HuH-7 (cell line): ENCODE measurements at regions not wholly inside any gene's neighbourhood (a gene's known extent, or its start where the extent isn't known, plus 50 kb on each side); places are given as distances from the start of the nearest gene placed in this dataset.
"Not testable (repeated sequence)": the region's sequence is repeated elsewhere in the genome, so short reads cannot be mapped to it uniquely, and the experiment has no call there.

Experiments used
- DNase-seq: peaks from one replicate; pipeline ENCODE4 v3.0.0; 2011; ENCODE audit warnings: low spot score

DNA sequence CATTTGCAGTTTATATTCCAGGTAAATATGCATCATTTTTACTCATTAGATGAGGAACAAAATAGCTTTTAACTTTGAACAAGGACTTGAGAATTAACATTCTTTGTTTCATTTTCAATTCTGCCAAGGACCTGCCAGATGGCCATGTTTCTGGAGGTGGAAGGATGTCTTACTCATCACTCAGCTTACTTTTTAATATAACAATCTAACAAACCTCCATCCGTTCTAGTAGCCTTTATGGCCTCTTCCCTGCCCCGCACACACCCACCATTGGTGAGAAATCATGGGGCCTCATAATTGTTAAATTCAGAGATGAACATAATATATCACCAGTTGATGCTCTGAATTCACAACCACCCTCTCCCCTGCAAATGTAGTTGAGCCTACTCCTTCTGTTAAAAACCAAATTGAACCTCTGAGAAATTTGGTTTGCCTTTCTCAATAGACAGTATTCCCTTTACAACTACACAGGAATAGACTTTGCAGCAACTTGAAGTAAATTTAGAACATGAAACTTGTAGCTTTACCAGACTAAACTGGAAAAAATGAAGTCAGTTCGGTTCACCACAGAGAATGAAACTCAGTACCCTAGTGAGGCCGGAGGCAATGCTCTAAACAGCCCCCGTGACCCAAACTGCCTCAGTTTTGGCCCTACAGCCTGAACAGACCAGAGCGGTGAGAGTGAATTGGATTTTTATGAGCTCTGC, 50.1 kb upstream of the ACSL4 start:
- no peak for DNase-seq

- DNase-seq = no peak
Measured at GRCh38 chrX:109783701-109784079, 50.6 kb upstream of the ACSL4 start.

DNA sequence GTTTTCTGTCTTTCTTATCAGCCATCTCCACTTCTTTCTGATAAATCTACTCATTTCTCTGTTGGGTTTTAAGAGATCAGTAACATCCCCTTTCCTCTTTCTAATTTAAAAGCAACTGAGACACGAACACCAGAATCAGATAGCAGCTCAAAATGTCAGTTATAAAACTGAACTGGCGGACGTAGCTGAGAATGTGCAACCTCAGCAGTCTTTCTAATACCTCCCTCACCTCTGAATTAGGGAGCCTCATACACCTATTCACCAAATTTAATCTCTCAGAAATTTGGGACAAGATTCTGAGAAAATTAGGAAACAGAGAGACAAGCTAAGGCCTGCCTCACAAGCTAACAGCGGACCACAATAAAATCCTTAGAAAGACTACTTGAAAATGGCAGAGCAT, 52.0 kb upstream of the ACSL4 start:
- no peak for DNase-seq

GRCh38 chrX:109790511-109790910, 57.5 kb upstream of the ACSL4 start:
- not testable (repeated sequence) for DNase-seq

- no peak for DNase-seq
Measured at GRCh38 chrX:109793191-109793590, 60.1 kb upstream of the ACSL4 start.

- DNase-seq = no peak
Measured at GRCh38 chrX:109795682-109796081, 62.6 kb upstream of the ACSL4 start.

DNA sequence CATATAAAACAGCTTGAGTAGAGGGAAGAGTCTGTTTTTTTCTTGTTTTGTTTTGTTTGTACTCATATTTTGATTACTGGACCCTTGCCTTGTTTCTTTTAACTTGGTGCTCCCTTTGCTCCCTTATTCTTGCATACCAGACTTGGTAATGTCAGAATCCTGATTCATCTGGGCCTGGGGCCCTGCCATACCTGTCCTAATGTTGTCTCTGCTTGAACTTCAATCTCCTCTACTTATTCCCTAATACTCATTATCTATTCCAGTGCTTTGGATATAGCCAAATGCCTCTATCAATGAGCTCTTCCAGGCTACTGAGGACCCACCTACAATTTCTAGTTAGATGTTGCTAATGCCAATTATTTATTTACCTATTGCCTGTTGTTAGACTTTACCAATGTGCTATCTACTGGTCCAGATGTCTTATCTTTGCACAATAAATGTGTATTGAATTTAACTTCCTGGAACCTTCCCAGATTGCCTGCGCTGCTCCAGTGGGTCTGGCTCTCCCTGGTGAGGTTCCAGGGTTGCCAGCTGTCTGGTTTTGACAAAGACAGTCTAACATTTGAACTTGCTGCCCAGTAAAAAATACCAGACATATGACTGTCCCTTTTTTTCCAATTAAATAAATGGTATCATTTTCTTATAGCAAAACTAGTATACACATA, 64.4 kb upstream of the ACSL4 start:
- no peak for DNase-seq

- DNase-seq = peak; percentile 55
Measured at GRCh38 chrX:109812236-109812635, 79.2 kb upstream of the ACSL4 start.

GRCh38 chrX:109813236-109813635, 80.2 kb upstream of the ACSL4 start:
- no peak for DNase-seq

- no peak for DNase-seq
Measured at GRCh38 chrX:109818976-109819375, 85.9 kb upstream of the ACSL4 start.

DNA sequence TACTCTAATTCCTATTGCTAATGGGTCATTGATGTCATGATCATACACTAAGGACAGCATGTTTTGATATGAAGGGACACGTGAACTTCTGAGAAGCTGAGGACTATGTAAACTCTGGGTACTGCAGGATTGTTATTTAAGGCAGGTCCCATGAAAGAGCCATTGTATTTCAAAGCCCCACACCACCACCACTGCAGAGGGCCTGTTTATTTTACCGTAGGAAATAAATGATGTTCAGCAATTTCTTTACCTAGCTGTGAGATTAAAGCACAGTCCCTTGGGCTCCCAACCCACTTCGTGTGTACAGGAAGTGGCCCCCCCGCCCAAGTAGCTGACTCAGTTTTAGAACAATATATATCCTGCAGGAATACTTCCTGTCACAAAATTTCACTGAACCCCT, 89.8 kb upstream of the ACSL4 start:
- DNase-seq = no peak

DNA sequence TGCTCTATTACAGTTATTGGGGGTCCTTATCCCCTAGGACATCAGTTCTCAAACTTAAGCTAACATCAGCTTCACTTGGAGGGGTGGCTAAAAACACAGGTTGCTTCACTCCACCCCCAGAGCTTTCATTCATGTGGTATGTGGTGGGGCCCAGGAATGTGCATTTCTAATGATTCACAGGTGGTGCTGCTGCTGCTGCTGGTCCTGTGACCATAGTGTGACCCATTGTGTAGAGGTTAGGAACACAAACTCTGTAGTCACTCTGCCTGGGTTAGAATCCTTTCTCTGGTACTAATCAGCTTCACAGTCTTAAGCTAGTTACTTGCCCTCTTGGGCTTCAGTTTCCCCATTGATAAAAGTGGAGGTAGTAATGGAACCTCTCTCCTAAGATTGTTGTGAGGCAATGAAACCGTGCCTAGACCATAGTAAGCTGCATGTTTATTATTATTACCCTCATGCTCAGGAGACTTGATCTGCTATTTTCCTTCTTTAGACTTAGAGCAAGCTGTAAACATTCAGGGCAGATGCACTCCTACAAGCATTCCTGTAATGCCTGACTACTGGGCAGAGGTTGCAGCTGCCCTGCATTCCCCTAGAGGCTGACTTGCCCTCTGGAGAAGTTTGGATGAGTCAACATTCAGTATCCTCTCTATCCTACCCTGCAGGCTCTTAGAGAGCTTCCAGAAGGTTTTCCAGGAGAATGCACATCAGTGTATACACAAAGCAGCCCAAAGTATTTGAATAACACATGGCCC, 94.1 kb upstream of the ACSL4 start:
- no peak for DNase-seq

GRCh38 chrX:109827772-109828171, 94.7 kb upstream of the ACSL4 start:
- DNase-seq = no peak

DNA sequence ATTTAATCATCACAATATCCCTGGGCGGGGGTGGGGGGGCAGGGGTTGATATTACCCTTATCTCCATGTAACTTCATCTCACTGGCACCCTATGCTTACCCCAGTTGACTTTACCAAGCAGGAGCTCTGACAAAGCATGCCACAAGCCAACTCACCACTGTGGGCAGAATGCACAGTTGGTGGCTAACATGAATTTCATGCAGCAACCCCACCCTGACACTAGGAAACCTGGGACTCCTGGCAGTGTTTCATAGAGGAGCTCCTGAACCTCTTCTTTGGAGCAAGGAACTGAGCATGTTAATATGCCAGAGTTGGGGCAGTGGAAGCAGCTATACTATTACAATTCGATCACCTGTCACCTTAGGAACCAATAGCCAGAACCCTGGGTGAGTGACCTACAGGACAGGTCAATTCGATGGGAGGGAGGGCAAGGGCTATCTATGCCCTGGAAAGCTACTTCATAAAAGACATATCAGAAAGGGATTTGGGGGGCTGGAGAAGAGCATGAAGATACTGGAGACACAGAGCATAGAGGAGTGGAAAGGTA, 97.2 kb upstream of the ACSL4 start:
- no peak for DNase-seq

DNA sequence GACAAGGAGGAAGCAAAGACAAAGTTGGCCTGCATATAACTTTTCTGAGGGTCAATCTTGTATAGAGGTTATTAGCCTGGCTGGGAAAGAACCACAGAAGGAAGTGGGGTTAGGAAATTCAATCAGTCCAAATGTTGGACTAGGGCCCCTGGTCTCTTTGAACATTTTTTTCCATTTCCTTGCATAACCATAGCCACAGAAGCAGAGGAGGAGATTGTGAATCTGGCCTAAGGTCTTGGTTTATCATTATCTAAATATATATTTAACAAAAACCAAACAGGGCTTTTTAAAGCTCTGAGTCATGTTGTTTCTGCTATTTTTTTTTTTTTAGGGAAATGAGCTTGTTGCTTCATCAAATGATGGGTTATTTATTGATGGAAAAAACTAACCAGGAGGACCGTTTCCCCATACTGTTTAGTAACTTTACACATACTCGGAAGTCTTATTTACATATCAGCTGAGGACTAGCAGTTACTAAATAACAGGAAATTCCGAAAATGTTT, 97.7 kb upstream of the ACSL4 start:
- peak; percentile 26 for DNase-seq

GRCh38 chrX:109831326-109831985, 98.4 kb upstream of the ACSL4 start:
- DNase-seq = no peak

GRCh38 chrX:109839694-109840567, 106.9 kb upstream of the ACSL4 start:
- DNase-seq = peak; percentile 32

DNA sequence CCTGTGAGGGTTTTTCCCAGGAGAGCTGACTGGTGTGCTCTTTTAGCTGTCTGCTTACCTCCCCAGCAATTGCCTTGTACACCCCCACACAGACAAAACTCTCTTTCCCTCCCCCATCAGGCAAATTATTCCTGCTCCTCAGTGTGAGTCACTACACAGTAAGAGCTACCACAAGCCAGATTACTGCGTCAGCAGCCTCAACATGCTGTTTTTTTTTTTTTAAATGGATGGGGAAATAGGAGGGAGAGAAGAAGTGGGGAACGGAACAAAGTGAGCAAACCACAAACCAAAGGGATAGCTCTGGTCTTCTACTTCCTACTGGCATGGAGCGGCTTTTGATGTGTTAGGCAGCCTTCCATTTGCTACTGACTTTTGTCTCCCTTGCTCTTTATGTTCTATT, 107.5 kb upstream of the ACSL4 start:
- DNase-seq = no peak

DNA sequence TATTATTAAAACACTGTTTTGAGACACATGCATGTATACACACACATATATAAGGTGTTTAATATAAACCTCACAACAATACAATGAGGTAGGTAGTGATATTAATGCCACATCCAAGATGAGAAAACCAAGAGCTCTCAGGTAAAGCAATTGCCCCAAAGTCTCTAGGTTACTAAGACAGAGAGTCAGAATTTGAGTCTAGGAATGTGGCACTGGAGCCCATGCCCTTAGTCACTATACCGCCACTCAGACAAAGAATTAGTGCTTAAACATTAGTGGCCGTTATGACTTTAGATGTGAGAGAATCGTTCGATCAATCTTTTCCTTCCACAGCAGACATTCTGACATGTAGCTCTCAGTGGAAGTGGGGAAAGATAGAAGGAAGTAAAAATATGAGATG, 108.2 kb upstream of the ACSL4 start:
- DNase-seq = no peak

GRCh38 chrX:109841869-109842579, 109.0 kb upstream of the ACSL4 start:
- no peak for DNase-seq

DNA sequence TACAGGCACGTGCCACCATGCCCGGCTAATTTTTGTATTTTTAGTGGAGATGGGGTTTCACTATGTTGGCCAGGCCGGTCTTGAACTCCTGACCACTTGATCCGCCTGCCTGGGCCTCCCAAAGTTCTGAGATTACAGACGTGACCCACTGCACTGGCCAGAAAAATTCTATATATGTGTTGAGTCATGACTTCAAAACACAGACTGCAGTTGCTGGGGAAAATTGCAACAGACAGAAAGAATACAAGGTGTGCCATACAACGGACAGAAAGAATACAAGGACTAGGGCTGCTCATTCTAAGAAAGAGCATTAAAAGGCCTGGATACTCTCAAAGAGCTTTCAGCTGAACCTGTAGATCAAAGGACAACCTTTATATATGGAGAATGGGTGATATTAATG, 109.6 kb upstream of the ACSL4 start:
- no peak for DNase-seq
